ENCODE measurements at regions not wholly inside any gene's neighbourhood (a gene's known extent, or its start where the extent isn't known, plus 50 kb on each side); places are given as distances from the start of the nearest gene placed in this dataset.
"Not testable (repeated sequence)": the region's sequence is repeated elsewhere in the genome, so short reads cannot be mapped to it uniquely, and the experiment has no call there.

GRCh38 chrX:150088042-150088441 lies 149.8 kb upstream of the EOLA2 start:
- no peak overlapping the region for H3K4me3 ChIP-seq (ENCODE audit: low read depth in 1 of 2, low read length in 1 of 2)
- H3K9me3 ChIP-seq = no peaks in the 10 kb centered on the region
- no peaks in the 10 kb centered on the region for H3K36me3 ChIP-seq
- H3K4me1 ChIP-seq (ENCODE audit: control insufficient read depth in 1 of 2, insufficient read depth in 1 of 2, low read depth in 1 of 2, low read length in 1 of 2) = no peaks in the 10 kb centered on the region
- no peak overlapping the region for H3K27ac ChIP-seq
- no peaks in the 10 kb centered on the region for H3K27me3 ChIP-seq
- TF ChIP-seq, protein P1, sequence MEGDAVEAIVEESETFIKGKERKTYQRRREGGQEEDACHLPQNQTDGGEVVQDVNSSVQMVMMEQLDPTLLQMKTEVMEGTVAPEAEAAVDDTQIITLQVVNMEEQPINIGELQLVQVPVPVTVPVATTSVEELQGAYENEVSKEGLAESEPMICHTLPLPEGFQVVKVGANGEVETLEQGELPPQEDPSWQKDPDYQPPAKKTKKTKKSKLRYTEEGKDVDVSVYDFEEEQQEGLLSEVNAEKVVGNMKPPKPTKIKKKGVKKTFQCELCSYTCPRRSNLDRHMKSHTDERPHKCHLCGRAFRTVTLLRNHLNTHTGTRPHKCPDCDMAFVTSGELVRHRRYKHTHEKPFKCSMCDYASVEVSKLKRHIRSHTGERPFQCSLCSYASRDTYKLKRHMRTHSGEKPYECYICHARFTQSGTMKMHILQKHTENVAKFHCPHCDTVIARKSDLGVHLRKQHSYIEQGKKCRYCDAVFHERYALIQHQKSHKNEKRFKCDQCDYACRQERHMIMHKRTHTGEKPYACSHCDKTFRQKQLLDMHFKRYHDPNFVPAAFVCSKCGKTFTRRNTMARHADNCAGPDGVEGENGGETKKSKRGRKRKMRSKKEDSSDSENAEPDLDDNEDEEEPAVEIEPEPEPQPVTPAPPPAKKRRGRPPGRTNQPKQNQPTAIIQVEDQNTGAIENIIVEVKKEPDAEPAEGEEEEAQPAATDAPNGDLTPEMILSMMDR (IDR thresholded peaks at IDR 0.05) = no peak

DNA sequence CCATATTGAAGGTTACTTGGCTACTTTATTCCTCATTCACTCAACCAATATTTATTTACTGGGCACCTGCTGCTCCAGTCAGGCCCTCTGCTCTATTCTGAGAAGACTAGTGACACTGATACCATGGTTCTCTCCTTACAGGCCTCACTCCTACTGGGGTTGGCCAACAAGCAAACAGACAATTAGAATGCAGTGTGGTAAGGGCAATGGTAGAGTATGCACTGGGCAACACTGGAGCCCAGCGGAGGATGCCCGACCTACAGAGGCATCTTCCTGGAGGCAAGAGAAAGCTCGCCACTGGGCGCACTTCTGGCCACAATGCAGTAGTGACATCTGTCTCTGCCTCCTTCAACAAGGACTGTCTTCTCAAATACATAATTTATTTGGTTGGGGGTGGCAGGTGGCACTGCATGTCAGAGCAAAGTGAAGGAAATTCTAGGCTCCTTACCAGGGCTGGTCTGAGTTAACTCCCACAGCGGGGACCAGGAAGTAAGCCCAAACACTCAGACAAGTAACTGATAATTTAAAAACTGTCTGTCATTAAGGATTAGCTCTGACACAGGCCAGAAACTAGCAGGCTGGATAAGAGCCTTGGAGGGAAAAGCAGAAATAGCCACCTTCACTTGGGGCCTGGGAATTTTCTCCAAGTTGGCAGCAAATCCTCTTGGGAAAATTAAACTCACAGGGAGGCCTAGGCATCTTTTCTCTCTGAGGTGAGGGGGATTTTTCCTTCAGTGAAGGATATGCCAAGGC lies 150.7 kb upstream of the EOLA2 start:
- no peaks in the 10 kb centered on the region for H3K36me3 ChIP-seq
- peaks cover 2 to 4% of the 10 kb centered on the region in 2 experiments for H3K4me1 ChIP-seq (ENCODE audit: control insufficient read depth in 1 of 2, insufficient read depth in 1 of 2, low read depth in 1 of 2, low read length in 1 of 2)
- H3K4me3 ChIP-seq (ENCODE audit: low read depth in 1 of 2, low read length in 1 of 2) = no peak overlapping the region
- H3K27me3 ChIP-seq = no peaks in the 10 kb centered on the region
- TF ChIP-seq, protein P1 (IDR thresholded peaks at IDR 0.05) = no peak
- H3K27ac ChIP-seq = no peak overlapping the region
- H3K9me3 ChIP-seq = no peaks in the 10 kb centered on the region

DNA sequence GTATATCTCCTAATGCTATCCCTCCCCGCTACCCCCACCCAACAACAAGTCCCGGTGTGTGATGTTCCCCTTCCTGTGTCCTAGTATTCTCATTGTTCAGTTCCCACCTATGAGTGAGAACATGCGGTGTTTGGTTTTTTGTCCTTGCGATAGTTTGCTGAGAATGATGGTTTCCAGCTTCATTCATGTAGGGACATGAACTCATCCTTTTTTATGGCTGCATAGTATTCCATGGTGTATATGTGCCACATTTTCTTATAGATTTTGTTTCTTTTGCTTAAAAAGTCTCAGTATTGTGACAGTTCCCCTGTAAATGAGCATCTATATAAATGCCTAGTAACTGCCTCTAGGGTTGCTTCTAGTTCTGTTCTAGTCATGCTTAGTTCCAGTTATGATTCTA lies 153.0 kb upstream of the EOLA2 start:
- not testable (repeated sequence) for H3K27me3 ChIP-seq; H3K27ac ChIP-seq; H3K4me3 ChIP-seq (ENCODE audit: low read depth in 1 of 2, low read length in 1 of 2); H3K36me3 ChIP-seq; H3K9me3 ChIP-seq
- peaks cover 11 to 13% of the 10 kb centered on the region in 2 experiments for H3K4me1 ChIP-seq (ENCODE audit: control insufficient read depth in 1 of 2, insufficient read depth in 1 of 2, low read depth in 1 of 2, low read length in 1 of 2)

DNA sequence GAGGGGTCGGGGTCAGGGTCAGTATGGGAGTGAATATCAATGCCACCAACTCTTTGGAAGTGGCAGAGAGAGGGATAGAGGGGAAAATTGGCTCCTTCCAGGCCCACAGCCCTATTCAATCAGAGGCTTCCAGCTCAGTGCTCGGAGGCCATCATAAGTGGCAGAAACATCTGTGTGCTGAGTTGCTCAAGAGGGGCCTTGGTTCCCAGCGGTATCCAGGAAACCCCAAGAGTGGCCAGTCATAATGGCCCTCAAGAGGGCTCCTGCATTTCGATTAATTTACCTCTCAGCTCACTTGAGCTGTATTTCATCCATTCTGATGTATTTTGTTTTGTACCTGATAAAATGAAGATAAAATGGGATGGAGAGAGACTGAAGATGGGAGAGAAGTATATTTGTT lies 154.3 kb upstream of the EOLA2 start:
- no peaks in the 10 kb centered on the region for H3K36me3 ChIP-seq
- H3K27me3 ChIP-seq = no peaks in the 10 kb centered on the region
- H3K9me3 ChIP-seq = no peaks in the 10 kb centered on the region
- no peak overlapping the region for H3K4me3 ChIP-seq (ENCODE audit: low read depth in 1 of 2, low read length in 1 of 2)
- H3K27ac ChIP-seq = no peak overlapping the region
- peaks cover 11 to 13% of the 10 kb centered on the region in 2 experiments for H3K4me1 ChIP-seq (ENCODE audit: control insufficient read depth in 1 of 2, insufficient read depth in 1 of 2, low read depth in 1 of 2, low read length in 1 of 2)
- TF ChIP-seq, protein P1 (IDR thresholded peaks at IDR 0.05) = no peak

DNA sequence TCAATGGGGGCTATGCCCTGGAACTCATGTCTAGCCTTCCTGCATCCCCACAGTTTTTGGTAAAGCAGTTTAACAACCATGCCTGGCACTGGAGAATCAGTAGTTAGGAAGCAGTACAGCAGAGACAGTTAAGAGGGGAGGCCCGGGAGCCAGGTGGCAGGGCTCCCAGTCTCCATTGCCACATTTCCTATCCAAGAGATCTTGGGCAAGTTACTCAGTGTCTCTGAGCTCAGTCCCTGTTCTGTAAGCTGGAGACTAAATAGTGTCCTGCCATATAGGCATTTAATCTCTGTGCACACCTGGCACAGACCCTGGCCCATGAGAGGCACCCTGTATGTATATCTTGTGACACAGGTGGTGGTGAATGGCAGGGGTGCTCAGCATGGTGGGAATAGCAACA lies 156.1 kb upstream of the EOLA2 start:
- Histone ChIP-seq H3K4me1 (ENCODE audit: control insufficient read depth in 1 of 2, insufficient read depth in 1 of 2, low read depth in 1 of 2, low read length in 1 of 2) (peaks cover 11 to 13% of the 10 kb centered on the region in 2 experiments), H3K9me3 (no peaks in the 10 kb centered on the region), H3K36me3 (no peaks in the 10 kb centered on the region), H3K27ac (no peak overlapping the region), H3K27me3 (no peaks in the 10 kb centered on the region), H3K4me3 (ENCODE audit: low read depth in 1 of 2, low read length in 1 of 2) (no peak overlapping the region)
- TF ChIP-seq, protein P1 (IDR thresholded peaks at IDR 0.05) = no peak

- TF ChIP-seq, protein P1 (IDR thresholded peaks at IDR 0.05) = no peak
- H3K27me3 ChIP-seq = no peaks in the 10 kb centered on the region
- peaks cover 11 to 13% of the 10 kb centered on the region in 2 experiments for H3K4me1 ChIP-seq (ENCODE audit: control insufficient read depth in 1 of 2, insufficient read depth in 1 of 2, low read depth in 1 of 2, low read length in 1 of 2)
- no peaks in the 10 kb centered on the region for H3K9me3 ChIP-seq
- no peak overlapping the region for H3K4me3 ChIP-seq (ENCODE audit: low read depth in 1 of 2, low read length in 1 of 2)
- H3K27ac ChIP-seq = no peak overlapping the region
- H3K36me3 ChIP-seq = no peaks in the 10 kb centered on the region
These were observed 156.7 kb upstream of the EOLA2 start for GRCh38 chrX:150094996-150095395.

Data from neutrophil (primary cell).